HG03342 (cell line): ENCODE measurements at regions not wholly inside any gene's neighbourhood (a gene's known extent, or its start where the extent isn't known, plus 50 kb on each side); places are given as distances from the start of the nearest gene placed in this dataset.

Experiments
- ATAC-seq: cut with Tn5 transposase; IDR thresholded peaks from one replicate; pipeline ENCODE4 v1.9.1; 2021; ENCODE audit warnings: mild to moderate bottlenecking, moderate library complexity; ENCODE audit not compliant: unreplicated experiment

GRCh38 chr1:81700728-81701470 lies 99.8 kb upstream of the ADGRL2 start:
- ATAC-seq, result no peak

GRCh38 chr1:81699234-81699633 lies 101.5 kb upstream of the ADGRL2 start:
- no peak for ATAC-seq

GRCh38 chr1:81695741-81696140 lies 105.0 kb upstream of the ADGRL2 start:
- ATAC-seq, result no peak

GRCh38 chr1:81693316-81693715 lies 107.4 kb upstream of the ADGRL2 start:
- no peak for ATAC-seq

- ATAC-seq, result no peak
These were observed 109.9 kb upstream of the ADGRL2 start for GRCh38 chr1:81690676-81691453.

- no peak for ATAC-seq
These were observed 111.2 kb upstream of the ADGRL2 start for GRCh38 chr1:81689531-81689941.

GRCh38 chr1:81682490-81682889 lies 118.2 kb upstream of the ADGRL2 start:
- no peak for ATAC-seq

GRCh38 chr1:81681601-81682266 lies 119.0 kb upstream of the ADGRL2 start:
- ATAC-seq, result no peak

GRCh38 chr1:81681114-81681513 lies 119.6 kb upstream of the ADGRL2 start:
- no peak for ATAC-seq

- no peak for ATAC-seq
These were observed 120.8 kb upstream of the ADGRL2 start for GRCh38 chr1:81679942-81680341.

- ATAC-seq, result no peak
These were observed 122.0 kb upstream of the ADGRL2 start for GRCh38 chr1:81678779-81679178.

- no peak for ATAC-seq
These were observed 128.0 kb upstream of the ADGRL2 start for GRCh38 chr1:81672766-81673165.

GRCh38 chr1:81671038-81671437 lies 129.7 kb upstream of the ADGRL2 start:
- no peak for ATAC-seq

GRCh38 chr1:81670286-81670685 lies 130.4 kb upstream of the ADGRL2 start:
- ATAC-seq, result no peak

GRCh38 chr1:81666586-81666985 lies 134.1 kb upstream of the ADGRL2 start:
- no peak for ATAC-seq

- no peak for ATAC-seq
These were observed 136.4 kb upstream of the ADGRL2 start for GRCh38 chr1:81664341-81664740.

- no peak for ATAC-seq
These were observed 137.7 kb upstream of the ADGRL2 start for GRCh38 chr1:81662913-81663526.

- ATAC-seq, result no peak
These were observed 140.4 kb upstream of the ADGRL2 start for GRCh38 chr1:81660286-81660685.

- ATAC-seq, result no peak
These were observed 146.1 kb upstream of the ADGRL2 start for GRCh38 chr1:81654657-81655056.

GRCh38 chr1:81654147-81654546 lies 146.6 kb upstream of the ADGRL2 start:
- ATAC-seq, result no peak

- ATAC-seq, result no peak
These were observed 150.0 kb upstream of the ADGRL2 start for GRCh38 chr1:81650776-81651175.
